BJ (cell line): ENCODE measurements at regions not wholly inside any gene's neighbourhood (a gene's known extent, or its start where the extent isn't known, plus 50 kb on each side); places are given as distances from the start of the nearest gene placed in this dataset.

Experiments used
- CTCF ChIA-PET: fragments of 350-600 bp; formaldehyde crosslinking; extraction: SDS; loops from one replicate; lab custom pipeline; 2021; ENCODE audit warnings: antibody characterized with exemption, inconsistent platforms; lab: Yijun Ruan, JAX
- POLR2A ChIA-PET: fragments of 300-600 bp; sonication (Branson Sonifier 250); formaldehyde crosslinking; extraction: SDS; loops from one replicate; lab custom pipeline; 2021; ENCODE audit warnings: antibody characterized with exemption; lab: Charles Lee
- DNase-seq: peaks from one replicate; pipeline ENCODE4 v3.0.0-alpha.2; 2011; ENCODE audit warnings: low read depth
- H3K27me3 ChIP-seq: 2 replicates; pipeline ENCODE4 v1.6.0; 2011; ENCODE audit warnings: low read length; ENCODE audit not compliant: control insufficient read depth, insufficient read depth
- H3K36me3 ChIP-seq: 2 replicates; pipeline ENCODE4 v1.5.1; 2011; ENCODE audit warnings: low read length; ENCODE audit not compliant: control insufficient read depth, insufficient read depth
- H3K4me3 ChIP-seq: 2 replicates; pipeline ENCODE4 v1.5.1; 2011; ENCODE audit warnings: low read depth, mild to moderate bottlenecking, control low read depth, low read length
- CTCF ChIP-seq: IDR thresholded peaks from 2 replicates; pipeline ENCODE4 v1.5.1; 2011; ENCODE audit warnings: low read depth, mild to moderate bottlenecking, control low read depth, inconsistent platforms, low read length, moderate library complexity; ENCODE audit not compliant: insufficient read depth

- H3K4me3 ChIP-seq, result no peak overlapping the region
- DNase-seq, result no peak
- CTCF ChIA-PET, result no interaction called here
- H3K36me3 ChIP-seq, result no peaks in the 10 kb centered on the region
- peaks cover 9% of the 10 kb centered on the region for H3K27me3 ChIP-seq
- TF ChIP-seq CTCF, result no peak
- POLR2A ChIA-PET, result interaction anchor here (0.6 kb wide), 1 partner anchor 24 kb away, joined by 3 read pairs; no protein-coding TSS in a partner anchor
These were observed 56.8 kb upstream of the TBCA start for GRCh38 chr5:77832938-77833337.

GRCh38 chr5:77832166-77832770 lies 56.1 kb upstream of the TBCA start:
- POLR2A ChIA-PET, result interaction anchor here (0.6 kb wide), 1 partner anchor 25 kb away, joined by 3 read pairs; no protein-coding TSS in a partner anchor
- TF ChIP-seq CTCF, result no peak
- DNase-seq, result no peak
- Histone ChIP-seq H3K4me3 (no peak overlapping the region), H3K36me3 (no peaks in the 10 kb centered on the region), H3K27me3 (peaks cover 10% of the 10 kb centered on the region)
- CTCF ChIA-PET, result no interaction called here

- peaks cover 9% of the 10 kb centered on the region for H3K27me3 ChIP-seq
- no peak for TF ChIP-seq CTCF
- H3K4me3 ChIP-seq, result no peak overlapping the region
- DNase-seq, result no peak
- no peaks in the 10 kb centered on the region for H3K36me3 ChIP-seq
- POLR2A ChIA-PET, result no interaction called here
- CTCF ChIA-PET, result interaction anchor here (0.7 kb wide), 1 partner anchor 649 kb away, joined by 3 read pairs; no protein-coding TSS in a partner anchor
These were observed 52.3 kb upstream of the TBCA start for GRCh38 chr5:77828445-77828844.
